Stimulated activated memory B cell treated with anti-CD40 and anti-IgM and Interleukin-4, amounts not matched to agents 10 μg/mL and 1 μg/mL and 100 μg/mL, for 72 hours (primary cell): ENCODE measurements at regions not wholly inside any gene's neighbourhood (a gene's known extent, or its start where the extent isn't known, plus 50 kb on each side); places are given as distances from the start of the nearest gene placed in this dataset.

Experiments used
- ATAC-seq: fragments of 150-1000 bp; cut with Tn5 transposase; 2 replicates; pipeline ENCODE4 v1.10.0; 2021
- H3K27ac Mint-ChIP-seq: one replicate; pipeline ENCODE4 v1.8.0; 2022; ENCODE audit warnings: mild to moderate bottlenecking, mixed read lengths
- H3K27me3 Mint-ChIP-seq: one replicate; pipeline ENCODE4 v1.8.0; 2022; ENCODE audit warnings: mixed read lengths
- H3K36me3 Mint-ChIP-seq: one replicate; pipeline ENCODE4 v1.8.0; 2022; ENCODE audit warnings: mixed read lengths
- H3K4me1 Mint-ChIP-seq: one replicate; pipeline ENCODE4 v1.8.0; 2022; ENCODE audit warnings: mixed read lengths
- H3K4me3 Mint-ChIP-seq: one replicate; pipeline ENCODE4 v1.8.0; 2022; ENCODE audit warnings: mild to moderate bottlenecking, moderate library complexity, mixed read lengths
- H3K9me3 Mint-ChIP-seq: one replicate; pipeline ENCODE4 v1.8.0; 2022; ENCODE audit warnings: mixed read lengths

GRCh38 chr11:79579063-79579462, 138.2 kb upstream of the TENM4 start:
- Mint-ChIP-seq H3K27me3 (peaks cover 15% of the 10 kb centered on the region), H3K4me3 (no peak overlapping the region), H3K27ac (no peak overlapping the region), H3K36me3 (no peaks in the 10 kb centered on the region), H3K4me1 (no peaks in the 10 kb centered on the region), H3K9me3 (no peaks in the 10 kb centered on the region)
- ATAC-seq: no peak

- peaks cover 18% of the 10 kb centered on the region for H3K27me3 Mint-ChIP-seq
- ATAC-seq: no peak
Observed at GRCh38 chr11:79578116-79578515, 137.3 kb upstream of the TENM4 start.

GRCh38 chr11:79575701-79576100, 134.9 kb upstream of the TENM4 start:
- ATAC-seq: no peak
- H3K27ac Mint-ChIP-seq: no peak overlapping the region
- no peaks in the 10 kb centered on the region for H3K36me3 Mint-ChIP-seq

More at GRCh38 chr11:79578116-79578515, 137.3 kb upstream of the TENM4 start:
- no peak overlapping the region for H3K4me3 Mint-ChIP-seq
- no peaks in the 10 kb centered on the region for H3K9me3 Mint-ChIP-seq
- no peaks in the 10 kb centered on the region for H3K36me3 Mint-ChIP-seq
- no peaks in the 10 kb centered on the region for H3K4me1 Mint-ChIP-seq
- no peak overlapping the region for H3K27ac Mint-ChIP-seq

GRCh38 chr11:79570104-79570503, 129.3 kb upstream of the TENM4 start:
- Mint-ChIP-seq H3K27me3 (peaks cover 14% of the 10 kb centered on the region), H3K9me3 (no peaks in the 10 kb centered on the region), H3K4me3 (no peak overlapping the region), H3K4me1 (no peaks in the 10 kb centered on the region), H3K27ac (no peak overlapping the region), H3K36me3 (no peaks in the 10 kb centered on the region)
- ATAC-seq: no peak

More at GRCh38 chr11:79575701-79576100, 134.9 kb upstream of the TENM4 start:
- Mint-ChIP-seq H3K9me3 (no peaks in the 10 kb centered on the region), H3K4me3 (no peak overlapping the region), H3K4me1 (no peaks in the 10 kb centered on the region), H3K27me3 (peaks cover 18% of the 10 kb centered on the region)

- Mint-ChIP-seq H3K9me3 (no peaks in the 10 kb centered on the region), H3K27me3 (no peaks in the 10 kb centered on the region), H3K4me3 (no peak overlapping the region), H3K27ac (no peak overlapping the region), H3K36me3 (no peaks in the 10 kb centered on the region), H3K4me1 (no peaks in the 10 kb centered on the region)
- no peak for ATAC-seq
Observed at GRCh38 chr11:79564288-79564925, 123.6 kb upstream of the TENM4 start.

- ATAC-seq: no peak
- no peaks in the 10 kb centered on the region for H3K27me3 Mint-ChIP-seq
- H3K9me3 Mint-ChIP-seq: no peaks in the 10 kb centered on the region
- H3K4me3 Mint-ChIP-seq: no peak overlapping the region
- no peaks in the 10 kb centered on the region for H3K36me3 Mint-ChIP-seq
- no peak overlapping the region for H3K27ac Mint-ChIP-seq
- no peaks in the 10 kb centered on the region for H3K4me1 Mint-ChIP-seq
Observed at GRCh38 chr11:79561496-79561895, 120.7 kb upstream of the TENM4 start.

- ATAC-seq: no peak
- Mint-ChIP-seq H3K36me3 (no peaks in the 10 kb centered on the region), H3K27me3 (peaks cover 11% of the 10 kb centered on the region), H3K4me3 (no peak overlapping the region), H3K27ac (no peak overlapping the region), H3K9me3 (no peaks in the 10 kb centered on the region), H3K4me1 (no peaks in the 10 kb centered on the region)
Observed at GRCh38 chr11:79550809-79551208, 110.0 kb upstream of the TENM4 start.

- H3K36me3 Mint-ChIP-seq: no peaks in the 10 kb centered on the region
- no peak overlapping the region for H3K4me3 Mint-ChIP-seq
- H3K27ac Mint-ChIP-seq: no peak overlapping the region
- no peaks in the 10 kb centered on the region for H3K4me1 Mint-ChIP-seq
- H3K9me3 Mint-ChIP-seq: no peaks in the 10 kb centered on the region
- no peak for ATAC-seq
- H3K27me3 Mint-ChIP-seq: peaks cover 10% of the 10 kb centered on the region
Observed at GRCh38 chr11:79547256-79547655, 106.4 kb upstream of the TENM4 start.

GRCh38 chr11:79546351-79546750, 105.5 kb upstream of the TENM4 start:
- no peak overlapping the region for H3K4me3 Mint-ChIP-seq
- H3K27me3 Mint-ChIP-seq: peaks cover 8% of the 10 kb centered on the region
- no peak overlapping the region for H3K27ac Mint-ChIP-seq
- no peak for ATAC-seq
- H3K4me1 Mint-ChIP-seq: no peaks in the 10 kb centered on the region
- no peaks in the 10 kb centered on the region for H3K36me3 Mint-ChIP-seq
- no peaks in the 10 kb centered on the region for H3K9me3 Mint-ChIP-seq

GRCh38 chr11:79544361-79544760, 103.5 kb upstream of the TENM4 start:
- H3K4me3 Mint-ChIP-seq: no peak overlapping the region
- H3K9me3 Mint-ChIP-seq: no peaks in the 10 kb centered on the region
- H3K4me1 Mint-ChIP-seq: no peaks in the 10 kb centered on the region
- peaks cover 8% of the 10 kb centered on the region for H3K27me3 Mint-ChIP-seq
- no peak overlapping the region for H3K27ac Mint-ChIP-seq
- H3K36me3 Mint-ChIP-seq: no peaks in the 10 kb centered on the region
- ATAC-seq: no peak

GRCh38 chr11:79543101-79543500, 102.3 kb upstream of the TENM4 start:
- H3K27ac Mint-ChIP-seq: no peak overlapping the region
- H3K4me1 Mint-ChIP-seq: no peaks in the 10 kb centered on the region
- no peak for ATAC-seq
- no peaks in the 10 kb centered on the region for H3K9me3 Mint-ChIP-seq
- H3K27me3 Mint-ChIP-seq: peaks cover 8% of the 10 kb centered on the region
- H3K4me3 Mint-ChIP-seq: no peak overlapping the region
- no peaks in the 10 kb centered on the region for H3K36me3 Mint-ChIP-seq

GRCh38 chr11:79541466-79541865, 100.6 kb upstream of the TENM4 start:
- Mint-ChIP-seq H3K4me3 (no peak overlapping the region), H3K36me3 (no peaks in the 10 kb centered on the region), H3K27me3 (peaks cover 12% of the 10 kb centered on the region), H3K27ac (no peak overlapping the region), H3K9me3 (no peaks in the 10 kb centered on the region), H3K4me1 (no peaks in the 10 kb centered on the region)
- no peak for ATAC-seq

- no peak for ATAC-seq
- Mint-ChIP-seq H3K4me1 (no peaks in the 10 kb centered on the region), H3K36me3 (no peaks in the 10 kb centered on the region), H3K27me3 (peaks cover 19% of the 10 kb centered on the region), H3K9me3 (no peaks in the 10 kb centered on the region), H3K27ac (no peak overlapping the region), H3K4me3 (no peak overlapping the region)
Observed at GRCh38 chr11:79538775-79539174, 97.9 kb upstream of the TENM4 start.

- H3K27ac Mint-ChIP-seq: no peak overlapping the region
Observed at GRCh38 chr11:79536155-79536917, 95.5 kb upstream of the TENM4 start.

GRCh38 chr11:79535606-79536005, 94.8 kb upstream of the TENM4 start:
- H3K9me3 Mint-ChIP-seq: no peaks in the 10 kb centered on the region
- peaks cover 32% of the 10 kb centered on the region for H3K27me3 Mint-ChIP-seq
- no peak overlapping the region for H3K27ac Mint-ChIP-seq
- ATAC-seq: no peak
- H3K4me3 Mint-ChIP-seq: no peak overlapping the region
- H3K36me3 Mint-ChIP-seq: no peaks in the 10 kb centered on the region
- no peaks in the 10 kb centered on the region for H3K4me1 Mint-ChIP-seq

More at GRCh38 chr11:79536155-79536917, 95.5 kb upstream of the TENM4 start:
- Mint-ChIP-seq H3K9me3 (no peaks in the 10 kb centered on the region), H3K4me1 (no peaks in the 10 kb centered on the region), H3K36me3 (no peaks in the 10 kb centered on the region), H3K4me3 (no peak overlapping the region), H3K27me3 (peaks cover 25% of the 10 kb centered on the region)
- no peak for ATAC-seq

- Mint-ChIP-seq H3K27me3 (peaks cover 24% of the 10 kb centered on the region), H3K4me3 (no peak overlapping the region)
- no peak for ATAC-seq
Observed at GRCh38 chr11:79525257-79525656, 84.4 kb upstream of the TENM4 start.

More at GRCh38 chr11:79525257-79525656, 84.4 kb upstream of the TENM4 start:
- Mint-ChIP-seq H3K36me3 (no peaks in the 10 kb centered on the region), H3K27ac (no peak overlapping the region), H3K9me3 (no peaks in the 10 kb centered on the region), H3K4me1 (no peaks in the 10 kb centered on the region)
